ENCODE measurements at regions not wholly inside any gene's neighbourhood (a gene's known extent, or its start where the extent isn't known, plus 50 kb on each side); places are given as distances from the start of the nearest gene placed in this dataset.

DNA sequence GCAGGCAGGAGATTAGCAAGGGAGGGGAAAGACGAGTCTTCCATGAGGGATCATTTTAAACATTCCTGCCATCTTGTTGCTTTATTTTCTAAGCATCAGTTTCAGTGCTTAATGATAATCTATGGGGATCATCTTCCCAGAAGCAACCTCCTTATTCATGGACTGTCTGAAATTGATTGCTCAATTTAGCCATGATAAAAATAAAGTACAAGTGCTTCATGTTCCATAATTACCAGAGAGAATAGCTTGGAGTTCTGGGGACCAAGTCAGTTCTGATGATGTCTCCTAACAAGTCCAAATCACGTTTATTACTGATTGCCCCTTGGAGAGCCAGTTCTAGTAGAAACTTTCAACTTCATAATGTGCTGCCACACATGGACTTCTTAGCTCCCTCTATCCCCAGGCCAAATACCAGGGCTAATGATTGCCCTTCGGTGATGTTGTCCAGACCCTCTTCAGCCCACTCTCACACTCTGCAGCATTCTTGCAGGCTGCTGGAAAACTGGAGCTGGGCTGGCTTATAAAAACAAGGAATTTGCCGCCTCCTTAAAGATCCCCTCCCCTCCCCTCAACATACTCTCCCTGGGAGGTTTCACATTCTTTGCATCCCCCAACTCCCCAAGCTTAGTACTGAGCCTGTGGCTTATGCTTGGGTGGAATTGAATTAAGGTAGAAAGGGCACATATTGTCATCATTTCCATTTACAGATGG is 222.1 kb upstream of the ADAMTS9 start:
- no peak for DNase-seq
- no peak overlapping the region for H3K27ac ChIP-seq
- H3K36me3 ChIP-seq: no peaks in the 10 kb centered on the region
- TF ChIP-seq, protein P1, sequence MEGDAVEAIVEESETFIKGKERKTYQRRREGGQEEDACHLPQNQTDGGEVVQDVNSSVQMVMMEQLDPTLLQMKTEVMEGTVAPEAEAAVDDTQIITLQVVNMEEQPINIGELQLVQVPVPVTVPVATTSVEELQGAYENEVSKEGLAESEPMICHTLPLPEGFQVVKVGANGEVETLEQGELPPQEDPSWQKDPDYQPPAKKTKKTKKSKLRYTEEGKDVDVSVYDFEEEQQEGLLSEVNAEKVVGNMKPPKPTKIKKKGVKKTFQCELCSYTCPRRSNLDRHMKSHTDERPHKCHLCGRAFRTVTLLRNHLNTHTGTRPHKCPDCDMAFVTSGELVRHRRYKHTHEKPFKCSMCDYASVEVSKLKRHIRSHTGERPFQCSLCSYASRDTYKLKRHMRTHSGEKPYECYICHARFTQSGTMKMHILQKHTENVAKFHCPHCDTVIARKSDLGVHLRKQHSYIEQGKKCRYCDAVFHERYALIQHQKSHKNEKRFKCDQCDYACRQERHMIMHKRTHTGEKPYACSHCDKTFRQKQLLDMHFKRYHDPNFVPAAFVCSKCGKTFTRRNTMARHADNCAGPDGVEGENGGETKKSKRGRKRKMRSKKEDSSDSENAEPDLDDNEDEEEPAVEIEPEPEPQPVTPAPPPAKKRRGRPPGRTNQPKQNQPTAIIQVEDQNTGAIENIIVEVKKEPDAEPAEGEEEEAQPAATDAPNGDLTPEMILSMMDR (IDR thresholded peaks at IDR 0.05): no peak
- no peaks in the 10 kb centered on the region for H3K27me3 ChIP-seq
- intact Hi-C loops (cut with DNase I): no loop called here
- ATAC-seq: no peak
- H3K4me3 ChIP-seq: no peak overlapping the region
- peaks cover 0 to 3% of the 10 kb centered on the region in 2 donors for H3K9me3 ChIP-seq
- no peaks in the 10 kb centered on the region for H3K4me1 ChIP-seq

DNA sequence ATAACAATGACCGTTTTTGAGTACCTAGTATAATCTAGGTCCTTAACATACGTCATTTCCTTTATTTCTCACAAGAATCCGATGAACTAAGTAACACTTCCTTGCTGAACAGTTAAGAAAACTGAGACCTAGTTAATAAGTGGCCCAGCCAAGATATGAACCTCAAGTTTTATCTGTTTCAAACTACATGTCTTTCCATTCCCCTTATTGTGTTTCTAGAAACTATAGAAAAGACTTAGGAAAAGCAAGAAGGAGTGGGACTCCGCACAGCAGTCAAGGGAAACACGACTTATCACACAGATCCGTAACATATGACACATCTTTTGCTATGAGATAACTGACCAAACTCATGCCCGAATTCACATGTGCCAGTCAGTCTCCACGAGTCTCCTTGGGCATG is 221.2 kb upstream of the ADAMTS9 start:
- Histone ChIP-seq H3K36me3 (no peaks in the 10 kb centered on the region), H3K9me3 (peaks cover 0 to 3% of the 10 kb centered on the region in 2 donors), H3K4me1 (no peaks in the 10 kb centered on the region), H3K4me3 (no peak overlapping the region), H3K27me3 (no peaks in the 10 kb centered on the region), H3K27ac (no peak overlapping the region)
- TF ChIP-seq, protein P1 (IDR thresholded peaks at IDR 0.05): no peak
- DNase-seq (no peak), ATAC-seq (no peak)
- intact Hi-C loops (cut with DNase I): no loop called here

DNA sequence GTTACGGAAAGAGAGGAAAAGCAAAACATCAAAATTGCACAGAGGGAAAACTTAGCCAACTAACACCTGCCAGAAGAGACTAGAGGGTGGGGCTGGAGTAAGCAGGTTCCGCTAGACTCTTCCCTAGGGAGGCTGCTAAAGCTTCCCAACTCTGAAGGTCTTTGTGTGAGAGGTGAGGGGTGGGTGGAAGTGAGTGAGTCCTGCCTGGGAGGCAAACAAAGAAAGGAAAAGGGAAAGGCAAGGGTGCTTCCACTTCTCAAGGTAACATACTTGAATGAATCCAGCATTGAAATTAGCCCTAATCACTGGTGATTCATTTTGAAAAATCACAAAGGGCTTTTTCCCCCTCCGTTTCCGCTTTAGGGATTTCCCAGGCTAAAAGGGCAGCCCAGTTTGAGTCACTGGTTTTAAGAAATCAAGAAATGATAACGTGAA is 220.5 kb upstream of the ADAMTS9 start:
- Histone ChIP-seq H3K4me3 (no peak overlapping the region), H3K27ac (no peak overlapping the region), H3K4me1 (no peaks in the 10 kb centered on the region), H3K36me3 (no peaks in the 10 kb centered on the region), H3K9me3 (peaks cover 0 to 3% of the 10 kb centered on the region in 2 donors), H3K27me3 (no peaks in the 10 kb centered on the region)
- intact Hi-C loops (cut with DNase I): no loop called here
- TF ChIP-seq, protein P1 (IDR thresholded peaks at IDR 0.05): no peak
- ATAC-seq (peak; percentile 45), DNase-seq (no peak)

DNA sequence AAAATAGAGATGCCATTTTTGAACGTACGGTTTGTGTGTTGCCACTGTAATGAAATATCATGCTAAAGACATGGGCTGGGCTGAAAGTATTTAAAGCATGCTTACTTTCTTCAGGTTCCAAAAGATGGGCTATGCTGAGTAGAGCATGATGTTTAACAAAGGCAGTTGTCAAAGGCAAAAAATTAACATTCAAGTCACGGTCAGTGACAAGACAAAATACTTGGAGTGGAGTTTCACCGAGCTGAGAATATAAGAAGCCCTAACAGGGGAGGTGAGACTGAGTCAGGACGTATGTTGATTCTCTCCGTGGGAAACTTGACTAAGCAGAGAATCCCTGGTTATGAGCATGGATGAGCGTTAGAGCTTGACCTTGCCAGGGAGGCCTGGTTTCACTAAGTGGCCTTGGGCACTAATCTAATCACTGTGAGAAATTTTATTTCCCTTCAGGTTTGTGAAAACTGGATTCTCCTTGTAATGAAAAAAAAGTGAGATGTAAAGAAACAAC is 218.2 kb upstream of the ADAMTS9 start:
- Histone ChIP-seq H3K27ac (no peak overlapping the region), H3K4me3 (no peak overlapping the region), H3K9me3 (no peaks in the 10 kb centered on the region), H3K4me1 (peaks cover 0 to 4% of the 10 kb centered on the region in 2 donors), H3K36me3 (no peaks in the 10 kb centered on the region), H3K27me3 (no peaks in the 10 kb centered on the region)
- TF ChIP-seq, protein P1 (IDR thresholded peaks at IDR 0.05): no peak
- no peak for DNase-seq
- no peak for ATAC-seq
- intact Hi-C loops (cut with DNase I): no loop called here

DNA sequence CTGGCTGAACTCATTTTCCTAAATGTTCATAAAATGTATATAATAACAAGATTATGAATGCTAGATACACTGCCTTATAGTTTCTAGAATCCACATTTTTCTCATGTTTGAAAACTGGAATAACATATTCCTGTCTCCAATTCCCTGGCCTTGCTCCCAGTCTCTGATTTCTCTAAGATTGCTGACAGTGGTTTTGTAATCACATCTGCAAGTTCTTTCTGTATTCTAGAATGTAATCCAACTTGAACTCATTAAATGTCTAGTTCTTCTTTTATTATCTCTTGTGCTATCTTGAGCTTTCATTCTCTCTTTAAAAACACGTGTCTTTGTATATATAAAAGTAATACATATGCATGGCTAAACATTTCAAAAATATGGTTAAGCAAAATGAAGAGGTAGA is 215.2 kb upstream of the ADAMTS9 start:
- DNase-seq (peak in 2 of 4 donors; percentile 50), ATAC-seq (no peak)
- Histone ChIP-seq H3K9me3 (no peaks in the 10 kb centered on the region), H3K27ac (no peak overlapping the region), H3K4me1 (peaks cover 0 to 4% of the 10 kb centered on the region in 2 donors), H3K36me3 (no peaks in the 10 kb centered on the region), H3K27me3 (no peaks in the 10 kb centered on the region), H3K4me3 (no peak overlapping the region)
- TF ChIP-seq, protein P1 (IDR thresholded peaks at IDR 0.05): no peak
- intact Hi-C loops (cut with DNase I): no loop called here
